HCT116 (cell line): ENCODE measurements at regions not wholly inside any gene's neighbourhood (a gene's known extent, or its start where the extent isn't known, plus 50 kb on each side); places are given as distances from the start of the nearest gene placed in this dataset.

Experiments used
- ATAC-seq: fragments of 200-7000 bp; cut with Tn5 transposase; 2 replicates; pipeline ENCODE4 v1.9.1; 2020; ENCODE audit warnings: mild to moderate bottlenecking, moderate library complexity
- BruUV-seq: library from RNA; stranded (reverse); fragments of 400-500 nt; replicated peaks from 2 replicates; lab custom pipeline; 2021; lab: Mats Ljungman, UMichigan
- CTCF ChIA-PET: fragments of 300-600 bp; sonication (Branson Sonifier 250); formaldehyde crosslinking; loops from one replicate; lab custom pipeline; 2021; ENCODE audit warnings: antibody characterized with exemption; lab: Charles Lee
- POLR2A ChIA-PET: fragments of 300-600, 350-600 bp; sonication (Branson Sonifier 250); formaldehyde crosslinking; loops from one replicate; lab custom pipeline; 2021; ENCODE audit warnings: antibody characterized with exemption; lab: Charles Lee
- RAD21 ChIA-PET, 2 experiments: fragments of 300-600 bp; sonication (Branson Sonifier 250); formaldehyde crosslinking; loops; one replicate each; lab custom pipeline; 2023; ENCODE audit warnings: low total read pairs in 2 of 2; ENCODE audit not compliant: uncharacterized antibody in 2 of 2, unreplicated experiment in 2 of 2, low non-redundant PET in 1 of 2; lab: Charles Lee
- DNase-seq: peaks from one replicate; pipeline ENCODE4 v3.0.0-alpha.2; 2010; ENCODE audit warnings: low read depth, low spot score
- H2AFZ ChIP-seq: fragments of 200-600 bp; shearing (Covaris generic), sonication (generic); 2 replicates; pipeline ENCODE4 v1.6.1; 2017; ENCODE audit warnings: low read depth, mixed run types, mixed read lengths, antibody characterized with exemption, low read length; ENCODE audit not compliant: poor library complexity, severe bottlenecking
- H3K27ac ChIP-seq: 2 replicates; pipeline ENCODE4 v1.5.1; 2012; ENCODE audit warnings: low read depth, low read length
- H3K27me3 ChIP-seq: fragments of 200-600 bp; sonication (generic); 2 replicates; pipeline ENCODE4 v1.6.1; 2016; ENCODE audit warnings: mixed run types, low read length, mixed read lengths; ENCODE audit not compliant: insufficient read depth
- H3K36me3 ChIP-seq, 2 experiments: fragments of 200-500 bp in 1 of 2; fragments of 200-600 bp in 1 of 2; sonication (Bioruptor generic) in 1 of 2; sonication (generic) in 1 of 2; 2 replicates each; pipeline versions ENCODE4 v1.5.1 to v1.6.1; 2014 to 2016; ENCODE audit warnings: low read length in 2 of 2, inconsistent platforms in 1 of 2, mixed read lengths in 1 of 2, mixed run types in 1 of 2; ENCODE audit not compliant: insufficient read depth in 2 of 2, control insufficient read depth in 1 of 2
- H3K4me1 ChIP-seq, 2 experiments: fragments of 200-600 bp in 1 of 2; sonication (generic) in 1 of 2; 2 replicates each; pipeline versions ENCODE4 v1.5.1 to v1.6.1; 2012 to 2017; ENCODE audit warnings: low read length in 2 of 2, inconsistent platforms in 1 of 2, mild to moderate bottlenecking in 1 of 2, mixed read lengths in 1 of 2, mixed run types in 1 of 2, moderate library complexity in 1 of 2; ENCODE audit not compliant: insufficient read depth in 2 of 2, control insufficient read depth in 1 of 2
- H3K4me2 ChIP-seq: fragments of 200-600 bp; sonication (generic); 2 replicates; pipeline ENCODE4 v1.6.1; 2017; ENCODE audit warnings: mixed run types, low read length, mixed read lengths
- H3K4me3 ChIP-seq, 2 experiments: fragments of 200-600 bp in 1 of 2; sonication (generic) in 1 of 2; replicated peaks in 1 of 2; 2 replicates each; pipeline ENCODE4 v1.5.1; 2011 to 2016; ENCODE audit warnings: low read length in 2 of 2, control low read depth in 1 of 2, low read depth in 1 of 2, mild to moderate bottlenecking in 1 of 2, mixed read lengths in 1 of 2, mixed run types in 1 of 2
- H3K79me2 ChIP-seq: fragments of 200-600 bp; sonication (generic); 2 replicates; pipeline ENCODE4 v1.6.1; 2017; ENCODE audit warnings: mild to moderate bottlenecking, mixed run types, low read length, moderate library complexity, mixed read lengths; ENCODE audit not compliant: insufficient read depth
- H3K9ac ChIP-seq: fragments of 200-600 bp; sonication (generic); 2 replicates; pipeline ENCODE4 v1.6.1; 2016; ENCODE audit warnings: low read length, mixed read lengths
- H3K9me2 ChIP-seq: fragments of 200-600 bp; sonication (generic), shearing (Covaris generic); 2 replicates; pipeline ENCODE4 v1.6.1; 2017; ENCODE audit warnings: mixed run types, mild to moderate bottlenecking, moderate library complexity; ENCODE audit not compliant: insufficient read depth
- H3K9me3 ChIP-seq, 2 experiments: fragments of 200-500 bp in 1 of 2; fragments of 200-600 bp in 1 of 2; sonication (Bioruptor generic) in 1 of 2; sonication (generic) in 1 of 2; 2 replicates each; pipeline ENCODE4 v1.6.1; 2014 to 2017; ENCODE audit warnings: low read length in 2 of 2, mixed read lengths in 2 of 2, inconsistent platforms in 1 of 2, low read depth in 1 of 2, mild to moderate bottlenecking in 1 of 2, mixed run types in 1 of 2, moderate library complexity in 1 of 2; ENCODE audit not compliant: control insufficient read depth in 1 of 2, insufficient read depth in 1 of 2
- H4K20me1 ChIP-seq: fragments of 200-600 bp; sonication (generic), shearing (Covaris generic); 2 replicates; pipeline ENCODE4 v1.6.1; 2017; ENCODE audit warnings: mixed run types, mild to moderate bottlenecking, moderate library complexity; ENCODE audit not compliant: insufficient read depth
- EGR1 ChIP-seq: IDR thresholded peaks from 2 replicates; pipeline ENCODE4 v1.6.1; 2012; ENCODE audit warnings: low read depth
- JUND ChIP-seq: IDR thresholded peaks from 2 replicates; pipeline ENCODE4 v1.6.1; 2012
- POLR2A ChIP-seq: IDR thresholded peaks from 2 replicates; pipeline ENCODE4 v1.7.0; 2011; ENCODE audit warnings: borderline replicate concordance; ENCODE audit not compliant: insufficient read depth, insufficient read length; ENCODE audit errors: extremely low read depth
- POLR2AphosphoS5 ChIP-seq: IDR thresholded peaks from 2 replicates; pipeline ENCODE4 v1.6.1; 2011; ENCODE audit warnings: mild to moderate bottlenecking, low read depth, low read length, moderate library complexity
- RAD21 ChIP-seq: IDR thresholded peaks from 2 replicates; pipeline ENCODE4 v1.6.1; 2012; ENCODE audit warnings: low read depth, mild to moderate bottlenecking
- SIN3A ChIP-seq: IDR thresholded peaks from 2 replicates; pipeline ENCODE4 v1.6.1; 2012; ENCODE audit warnings: low read depth
- SP1 ChIP-seq: IDR thresholded peaks from 2 replicates; pipeline ENCODE4 v1.6.1; 2012; ENCODE audit warnings: low read depth
- YY1 ChIP-seq: IDR thresholded peaks from 2 replicates; pipeline ENCODE4 v1.6.1; 2011; ENCODE audit warnings: low read length, low read depth, moderate library complexity, mild to moderate bottlenecking; ENCODE audit not compliant: insufficient replicate concordance; ENCODE audit errors: extremely low read depth
- ZFX ChIP-seq: fragments of 450-650 bp; IDR thresholded peaks from 2 replicates; pipeline ENCODE4 v1.6.1; 2017
- ZNF274 ChIP-seq: fragments of 200-500 bp; sonication (Bioruptor generic); IDR thresholded peaks from 2 replicates; pipeline ENCODE4 v1.6.1; 2014; ENCODE audit warnings: mild to moderate bottlenecking, low read depth, low read length, inconsistent platforms
- intact Hi-C: fragments of 100-400 bp; cut with micrococcal nuclease; formaldehyde crosslinking; loops from 2 replicates; pipeline ENCODE4 v1.10.0; 2022
- TF ChIP-seq, protein P1 (sequence below): IDR thresholded peaks from 2 replicates; pipeline ENCODE4 v1.6.1; 2011; ENCODE audit warnings: mild to moderate bottlenecking, low read length, moderate library complexity; ENCODE audit not compliant: insufficient replicate concordance; ENCODE audit errors: extremely low read depth
- TF ChIP-seq, protein P2 (sequence below): IDR thresholded peaks from 2 replicates; pipeline ENCODE4 v1.6.1; 2012

DNA sequence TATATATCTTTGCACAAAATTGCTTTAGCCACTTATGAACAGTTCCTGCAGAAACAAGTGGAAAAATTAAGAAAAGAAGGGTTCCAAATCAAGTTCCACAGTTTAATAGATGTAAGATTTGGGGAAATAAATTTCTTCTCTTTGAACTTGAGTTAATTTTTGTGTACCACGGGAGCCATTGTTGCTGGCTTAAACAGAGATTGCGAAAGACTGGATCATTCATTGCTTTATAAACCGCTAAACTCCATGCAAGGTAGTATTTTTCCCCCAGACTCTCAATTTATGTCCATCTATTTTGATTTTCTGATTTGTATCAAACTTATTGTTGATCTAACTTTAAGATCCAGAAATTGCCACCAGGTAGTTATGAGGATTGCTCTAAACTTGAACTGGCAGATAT lies 246.1 kb upstream of the ADGRL4 start:
- RAD21 ChIA-PET, result no interaction called here
- H3K27me3 ChIP-seq, result no peaks in the 10 kb centered on the region
- no peak for DNase-seq
- no peak overlapping the region for H3K4me3 ChIP-seq
- no peak for ATAC-seq
- CTCF ChIA-PET, result no interaction called here
- no TSS peak for BruUV-seq
- no peaks in the 10 kb centered on the region for H3K9me2 ChIP-seq
- POLR2A ChIA-PET, result no interaction called here
- intact Hi-C loops, result loop anchor here (10.0 kb wide), 1 partner anchor 242 kb away; no protein-coding TSS in a partner anchor
- no peaks in the 10 kb centered on the region for H3K4me1 ChIP-seq
- TF ChIP-seq SP1, result no peak
- TF ChIP-seq POLR2AphosphoS5, result no peak
- TF ChIP-seq, protein P1, sequence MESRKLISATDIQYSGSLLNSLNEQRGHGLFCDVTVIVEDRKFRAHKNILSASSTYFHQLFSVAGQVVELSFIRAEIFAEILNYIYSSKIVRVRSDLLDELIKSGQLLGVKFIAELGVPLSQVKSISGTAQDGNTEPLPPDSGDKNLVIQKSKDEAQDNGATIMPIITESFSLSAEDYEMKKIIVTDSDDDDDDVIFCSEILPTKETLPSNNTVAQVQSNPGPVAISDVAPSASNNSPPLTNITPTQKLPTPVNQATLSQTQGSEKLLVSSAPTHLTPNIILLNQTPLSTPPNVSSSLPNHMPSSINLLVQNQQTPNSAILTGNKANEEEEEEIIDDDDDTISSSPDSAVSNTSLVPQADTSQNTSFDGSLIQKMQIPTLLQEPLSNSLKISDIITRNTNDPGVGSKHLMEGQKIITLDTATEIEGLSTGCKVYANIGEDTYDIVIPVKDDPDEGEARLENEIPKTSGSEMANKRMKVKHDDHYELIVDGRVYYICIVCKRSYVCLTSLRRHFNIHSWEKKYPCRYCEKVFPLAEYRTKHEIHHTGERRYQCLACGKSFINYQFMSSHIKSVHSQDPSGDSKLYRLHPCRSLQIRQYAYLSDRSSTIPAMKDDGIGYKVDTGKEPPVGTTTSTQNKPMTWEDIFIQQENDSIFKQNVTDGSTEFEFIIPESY, result no peak
- no peak for TF ChIP-seq YY1
- no peak for TF ChIP-seq RAD21
- TF ChIP-seq ZFX, result no peak
- TF ChIP-seq SIN3A, result no peak
- no peak overlapping the region for H2AFZ ChIP-seq
- H3K9ac ChIP-seq, result no peak overlapping the region
- H3K79me2 ChIP-seq, result no peaks in the 10 kb centered on the region
- H4K20me1 ChIP-seq, result no peaks in the 10 kb centered on the region
- no peak overlapping the region for H3K4me2 ChIP-seq
- no peaks in the 10 kb centered on the region for H3K9me3 ChIP-seq
- H3K27ac ChIP-seq, result no peak overlapping the region
- H3K36me3 ChIP-seq, result no peaks in the 10 kb centered on the region

DNA sequence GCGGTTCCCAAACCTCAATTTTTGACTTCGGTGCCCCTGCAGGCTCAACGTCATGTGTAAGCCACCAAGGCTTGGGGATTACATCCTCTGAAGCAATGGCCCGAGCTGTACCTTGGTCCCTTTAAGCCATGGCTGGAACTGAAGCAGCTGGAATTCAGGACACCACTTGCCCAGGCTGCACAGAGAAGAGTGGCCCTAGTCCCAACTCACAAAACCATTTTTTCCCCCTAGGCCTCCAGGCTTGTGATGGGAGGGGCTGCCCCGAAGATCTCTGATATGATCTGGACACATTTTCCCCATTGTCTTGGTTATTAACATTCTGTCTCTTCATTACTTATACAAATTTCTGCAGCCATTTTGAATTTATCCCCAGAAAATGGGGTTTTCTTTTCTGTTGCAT lies 233.3 kb upstream of the ADGRL4 start:
- no peak overlapping the region for H3K4me2 ChIP-seq
- TF ChIP-seq, protein P2, sequence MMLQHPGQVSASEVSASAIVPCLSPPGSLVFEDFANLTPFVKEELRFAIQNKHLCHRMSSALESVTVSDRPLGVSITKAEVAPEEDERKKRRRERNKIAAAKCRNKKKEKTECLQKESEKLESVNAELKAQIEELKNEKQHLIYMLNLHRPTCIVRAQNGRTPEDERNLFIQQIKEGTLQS, result no peak
- TF ChIP-seq JUND (no peak), POLR2AphosphoS5 (no peak), SP1 (no peak), EGR1 (no peak), RAD21 (no peak), POLR2A (no peak), ZNF274 (no peak)
- H3K9me2 ChIP-seq, result no peaks in the 10 kb centered on the region
- H3K27me3 ChIP-seq, result no peaks in the 10 kb centered on the region
- H3K36me3 ChIP-seq, result no peaks in the 10 kb centered on the region
- peaks cover 0 to 5% of the 10 kb centered on the region in 2 experiments; a peak in 1 of 4 replicates for H3K9me3 ChIP-seq
- no peak for DNase-seq
- H4K20me1 ChIP-seq, result no peaks in the 10 kb centered on the region
- H3K9ac ChIP-seq, result no peak overlapping the region
- no peak for ATAC-seq
- RAD21 ChIA-PET, result no interaction called here
- H3K79me2 ChIP-seq, result no peaks in the 10 kb centered on the region
- no peak overlapping the region for H3K4me3 ChIP-seq
- H3K4me1 ChIP-seq, result no peaks in the 10 kb centered on the region
- no peak overlapping the region for H2AFZ ChIP-seq
- no TSS peak for BruUV-seq
- POLR2A ChIA-PET, result no interaction called here
- intact Hi-C loops, result no loop called here
- CTCF ChIA-PET, result no interaction called here
- H3K27ac ChIP-seq, result no peak overlapping the region
